Fibroblast of skin of left quadriceps (primary cell): ENCODE measurements at regions not wholly inside any gene's neighbourhood (a gene's known extent, or its start where the extent isn't known, plus 50 kb on each side); places are given as distances from the start of the nearest gene placed in this dataset.

Experiments used
- DNase-seq, 2 experiments: peaks; one replicate each; pipeline ENCODE4 v3.0.0-alpha.2; 2013; ENCODE audit warnings: low read depth in 2 of 2

GRCh38 chr2:118738524-118739308 is 108.7 kb downstream of the EN1 start:
- peak; percentile 91 to 92 for DNase-seq

- DNase-seq = no peak
Measured at GRCh38 chr2:118738106-118738505, 109.3 kb downstream of the EN1 start.

GRCh38 chr2:118737684-118738083 is 109.8 kb downstream of the EN1 start:
- no peak for DNase-seq

DNA sequence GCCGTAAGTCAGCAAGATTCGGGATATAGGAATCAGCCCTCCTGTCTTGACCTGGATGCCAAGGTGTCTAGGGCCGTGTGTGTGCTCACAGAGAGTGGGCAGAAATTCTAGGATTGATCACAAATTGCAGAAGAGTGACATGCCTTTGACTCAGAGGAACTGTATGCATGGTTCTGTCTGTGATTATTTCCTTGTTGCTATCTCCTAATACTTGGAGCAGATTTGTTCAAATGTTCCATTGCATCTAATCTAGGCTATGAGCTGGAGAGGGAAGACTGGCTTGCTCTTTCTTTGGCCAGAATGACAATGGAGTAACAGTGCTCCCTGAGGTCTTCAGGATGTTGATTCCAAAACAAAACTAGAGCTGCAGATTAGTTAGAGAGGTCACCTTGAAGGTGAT is 115.0 kb downstream of the EN1 start:
- no peak for DNase-seq

GRCh38 chr2:118731413-118731812 is 116.0 kb downstream of the EN1 start:
- DNase-seq = no peak

GRCh38 chr2:118730405-118730804 is 117.0 kb downstream of the EN1 start:
- no peak for DNase-seq

DNA sequence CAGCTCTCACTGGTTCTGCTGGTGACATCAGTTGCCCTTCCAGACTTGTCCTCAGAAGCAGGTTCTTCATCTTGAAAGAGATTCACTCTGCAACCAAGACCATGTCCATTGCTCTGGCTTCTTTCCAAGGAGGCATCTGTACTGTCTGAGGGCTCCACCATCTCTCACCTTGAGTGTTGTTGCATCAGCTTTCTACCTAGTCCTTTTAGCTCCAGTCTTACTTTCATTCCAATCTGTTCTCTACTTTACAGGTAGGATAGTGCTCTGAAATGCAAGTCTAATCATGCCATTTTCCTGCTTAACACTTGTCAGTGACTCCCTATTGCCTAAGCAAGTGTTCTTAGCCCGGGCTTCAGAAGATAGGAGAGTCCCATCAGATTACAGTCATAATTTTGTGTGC is 117.7 kb downstream of the EN1 start:
- DNase-seq = no peak

DNA sequence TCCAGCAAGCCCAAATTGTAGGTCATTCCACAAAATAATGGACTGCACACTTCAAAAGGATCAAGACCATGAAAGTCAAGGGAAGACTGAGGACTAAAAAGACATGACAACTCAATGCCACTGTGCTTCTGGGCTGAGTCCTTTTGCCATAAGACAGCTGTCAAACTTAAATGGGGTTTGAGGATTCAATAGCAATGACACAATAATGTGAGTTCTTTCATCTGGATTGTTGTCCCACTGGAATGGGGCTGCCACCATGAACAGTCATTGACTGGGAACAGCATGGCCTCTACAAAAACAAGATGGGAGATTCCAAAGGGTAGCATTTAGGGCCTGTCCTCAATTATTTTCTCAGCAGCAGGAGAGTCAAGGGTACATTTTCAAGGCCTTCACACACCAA is 118.5 kb downstream of the EN1 start:
- DNase-seq = no peak

DNA sequence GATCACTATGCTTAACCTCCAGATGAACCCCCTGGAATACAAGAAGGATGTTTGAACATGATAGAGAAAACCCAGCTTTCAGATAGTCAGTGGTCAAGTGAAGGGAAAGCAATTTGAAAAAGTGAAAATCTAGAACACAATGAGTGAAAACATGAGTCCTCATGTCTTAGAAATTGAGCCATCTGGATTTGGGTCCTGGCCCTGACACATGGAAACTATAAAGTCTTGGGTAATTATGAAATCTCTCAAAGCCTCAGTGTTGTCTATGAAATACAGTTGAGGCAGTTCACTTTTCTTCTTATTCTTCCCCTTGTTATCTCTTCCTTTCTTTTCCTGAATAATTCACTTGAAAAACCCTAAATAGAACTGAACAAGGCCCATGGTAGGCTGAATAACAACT is 120.6 kb downstream of the EN1 start:
- DNase-seq = no peak

- DNase-seq = no peak
Measured at GRCh38 chr2:118723394-118723793, 124.1 kb downstream of the EN1 start.

GRCh38 chr2:118722976-118723375 is 124.5 kb downstream of the EN1 start:
- DNase-seq = no peak

DNA sequence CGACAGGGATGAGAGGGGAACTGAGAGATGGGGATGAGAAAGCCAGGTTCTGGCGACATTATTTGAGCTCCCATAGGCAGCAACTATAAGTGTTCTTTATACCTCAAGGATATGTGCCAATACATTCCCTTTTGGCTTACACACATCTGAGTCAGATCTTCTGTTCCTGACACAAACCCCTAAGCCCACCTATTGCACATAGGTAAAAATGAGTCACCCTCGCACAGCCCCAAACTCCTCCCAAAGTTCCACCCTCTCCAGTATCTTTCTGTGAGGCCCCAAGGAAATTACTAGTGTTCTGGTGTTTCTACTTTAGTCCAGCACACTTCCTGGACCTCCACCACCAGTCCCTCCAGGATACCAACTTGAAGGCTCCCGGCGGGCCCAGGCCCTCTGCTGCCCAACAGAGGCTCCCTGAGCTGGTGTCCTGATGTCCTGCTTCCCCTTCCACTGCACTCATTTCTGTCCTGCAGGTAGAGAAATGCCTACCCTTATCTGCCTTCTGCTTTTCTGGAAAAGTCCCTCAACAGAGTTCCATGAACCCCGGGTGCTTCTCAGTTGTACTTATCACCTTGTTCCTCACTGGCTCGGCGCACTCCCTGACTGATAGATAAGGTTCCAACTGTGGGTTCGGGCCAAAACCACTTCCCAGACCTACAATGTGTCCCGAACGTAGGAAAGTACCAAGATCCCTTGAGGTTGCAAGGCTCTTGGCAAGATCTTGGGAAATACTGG is 125.5 kb downstream of the EN1 start:
- DNase-seq = no peak

DNA sequence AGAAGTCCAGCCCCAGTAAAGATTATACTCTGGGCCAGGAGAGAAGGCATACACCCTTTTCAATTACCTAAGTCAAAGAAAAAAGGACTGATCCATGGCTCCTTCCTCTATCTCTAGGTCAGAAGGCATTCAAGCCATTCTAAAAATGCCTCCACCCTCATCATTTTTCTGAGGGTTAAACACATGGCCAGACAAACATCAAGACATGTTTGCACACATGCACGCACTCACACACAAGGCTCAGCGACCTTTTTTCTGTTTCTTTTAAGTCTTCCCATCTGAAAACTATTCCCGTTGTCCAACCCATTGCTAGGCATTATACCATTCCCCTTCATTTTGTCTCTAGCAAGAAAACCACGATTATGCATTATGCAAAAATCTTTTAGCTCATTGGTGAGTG is 126.6 kb downstream of the EN1 start:
- DNase-seq = no peak

GRCh38 chr2:118718921-118719320 is 128.5 kb downstream of the EN1 start:
- DNase-seq = no peak

GRCh38 chr2:118716102-118716501 is 131.3 kb downstream of the EN1 start:
- no peak for DNase-seq

- no peak for DNase-seq
Measured at GRCh38 chr2:118714118-118714517, 133.3 kb downstream of the EN1 start.

DNA sequence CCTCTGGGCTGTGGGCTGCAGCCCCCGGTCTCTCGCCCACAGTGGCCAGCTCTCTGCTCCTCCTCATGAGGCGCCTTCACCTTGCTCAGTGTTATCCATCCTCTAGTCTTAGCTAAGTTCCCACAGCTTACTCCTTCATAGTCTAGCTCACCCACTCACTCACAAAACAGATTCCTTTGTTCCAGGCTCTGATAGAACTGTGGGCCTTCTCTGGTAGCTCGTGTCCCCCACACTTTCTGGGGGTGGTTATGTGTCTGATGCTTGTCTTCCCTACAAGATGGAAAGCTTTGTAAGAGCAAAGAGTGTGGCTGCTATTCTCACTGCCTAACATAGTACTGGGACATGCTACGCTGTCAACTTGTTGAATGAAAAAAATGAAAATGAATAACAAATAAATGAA is 135.8 kb downstream of the EN1 start:
- DNase-seq = no peak

GRCh38 chr2:118710481-118710880 is 137.0 kb downstream of the EN1 start:
- no peak for DNase-seq

DNA sequence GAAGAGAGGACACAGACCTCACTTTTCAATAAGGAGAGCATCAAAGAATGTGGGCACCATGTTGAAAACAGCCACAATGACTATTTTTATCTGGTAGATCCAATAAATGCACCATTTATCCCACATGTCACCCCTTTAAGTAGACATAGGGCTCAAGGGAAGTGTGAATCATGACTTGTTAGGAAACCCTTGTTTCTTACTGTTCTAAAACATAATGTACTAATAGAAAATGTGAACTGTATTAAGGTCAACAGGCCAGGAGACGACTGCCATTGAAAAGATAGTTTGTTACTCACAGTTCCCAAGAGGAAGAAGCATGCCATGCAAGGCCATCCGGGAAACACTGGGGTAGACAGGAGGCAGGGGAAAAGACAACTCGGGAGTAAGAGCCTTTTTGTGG is 137.7 kb downstream of the EN1 start:
- no peak for DNase-seq

- DNase-seq = no peak
Measured at GRCh38 chr2:118706844-118707243, 140.6 kb downstream of the EN1 start.

DNA sequence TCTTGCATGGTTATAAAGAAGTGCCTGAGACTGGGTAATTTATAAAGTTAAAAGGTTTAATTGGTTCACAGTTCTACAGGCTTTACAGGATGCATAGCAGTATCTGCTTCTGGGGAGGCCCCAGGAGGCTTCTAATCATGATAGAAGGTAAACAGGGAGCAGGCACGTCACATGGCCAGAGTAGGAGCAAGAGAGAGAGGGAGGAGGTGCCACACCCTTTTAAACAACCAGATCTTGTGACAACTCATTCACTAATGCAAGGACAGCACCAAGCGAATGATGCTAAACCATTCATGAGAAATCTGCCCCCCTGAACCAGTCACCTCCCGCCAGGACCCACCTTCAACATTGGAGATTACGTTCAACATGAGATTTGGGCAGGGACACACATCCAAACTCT is 141.1 kb downstream of the EN1 start:
- no peak for DNase-seq

GRCh38 chr2:118705032-118705431 is 142.4 kb downstream of the EN1 start:
- peak; percentile 61 to 62 for DNase-seq

GRCh38 chr2:118699447-118700175 is 147.8 kb downstream of the EN1 start:
- no peak for DNase-seq
